ENCODE measurements at regions not wholly inside any gene's neighbourhood (a gene's known extent, or its start where the extent isn't known, plus 50 kb on each side); places are given as distances from the start of the nearest gene placed in this dataset.

GRCh38 chr2:190809139-190809764, 71.4 kb upstream of the GLS start:
- DNase-seq (ENCODE audit: low read depth in 2 of 2): no peak

DNA sequence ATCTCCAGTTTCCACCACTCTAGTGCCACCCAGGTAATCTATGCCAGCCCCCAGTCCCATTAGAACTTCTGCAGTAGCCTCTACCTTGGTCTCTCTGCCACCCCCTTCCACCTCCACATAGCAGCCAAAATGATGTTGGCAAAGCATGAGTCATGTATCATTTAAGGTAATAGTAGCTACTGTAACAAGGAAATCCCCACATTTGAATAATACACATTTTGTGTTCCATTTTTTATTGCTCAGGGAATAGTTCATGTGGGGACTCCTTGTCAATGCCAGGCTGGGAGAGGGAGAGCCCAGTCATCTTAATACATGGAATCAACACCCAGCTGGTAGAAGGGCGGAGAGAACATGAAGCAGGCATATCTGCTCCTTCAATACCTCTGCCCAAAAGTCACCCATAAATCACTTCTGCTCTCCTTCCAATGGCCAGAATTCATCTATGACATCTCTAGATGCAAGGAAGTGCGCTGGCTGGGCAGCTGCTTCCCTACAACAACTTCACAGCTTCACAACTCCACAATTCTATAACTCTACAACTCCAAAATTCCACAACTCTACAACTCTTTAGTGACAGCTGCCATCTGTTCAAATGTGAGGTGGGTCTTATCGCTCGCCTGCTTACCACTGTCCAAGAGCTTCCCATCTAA, 70.6 kb upstream of the GLS start:
- DNase-seq (ENCODE audit: low read depth in 2 of 2): no peak

DNA sequence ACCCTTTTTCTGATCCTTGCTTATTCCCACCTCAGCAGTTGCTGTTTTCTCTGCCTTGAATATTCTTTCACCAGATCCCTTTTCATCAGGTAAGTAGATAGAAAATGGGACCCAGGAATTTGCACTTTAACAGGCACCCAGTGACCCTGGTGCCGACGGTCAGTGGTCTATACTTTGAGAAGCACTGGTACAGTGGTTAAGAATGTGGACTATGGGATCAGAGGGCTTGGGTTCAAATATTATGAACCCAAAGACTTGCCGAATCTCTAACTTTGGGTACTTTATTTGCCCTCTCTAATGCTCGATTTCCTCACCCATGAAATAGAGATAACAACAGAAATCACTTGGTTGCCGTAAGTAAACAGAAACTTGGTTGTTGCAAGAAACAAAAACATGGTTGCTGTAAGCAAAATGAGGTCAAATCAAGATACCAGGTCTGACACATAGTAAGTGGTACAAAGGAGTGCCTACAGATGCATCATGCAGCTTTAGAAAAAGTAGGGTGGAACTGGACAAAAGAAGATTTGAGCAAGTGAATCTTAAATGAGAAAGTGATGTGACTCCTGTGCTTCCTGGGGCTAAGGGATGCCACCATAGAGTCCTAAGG, 69.5 kb upstream of the GLS start:
- no peak for DNase-seq (ENCODE audit: low read depth in 2 of 2)

- no peak for DNase-seq (ENCODE audit: low read depth in 2 of 2)
Observed at GRCh38 chr2:190811811-190812210, 68.8 kb upstream of the GLS start.

DNA sequence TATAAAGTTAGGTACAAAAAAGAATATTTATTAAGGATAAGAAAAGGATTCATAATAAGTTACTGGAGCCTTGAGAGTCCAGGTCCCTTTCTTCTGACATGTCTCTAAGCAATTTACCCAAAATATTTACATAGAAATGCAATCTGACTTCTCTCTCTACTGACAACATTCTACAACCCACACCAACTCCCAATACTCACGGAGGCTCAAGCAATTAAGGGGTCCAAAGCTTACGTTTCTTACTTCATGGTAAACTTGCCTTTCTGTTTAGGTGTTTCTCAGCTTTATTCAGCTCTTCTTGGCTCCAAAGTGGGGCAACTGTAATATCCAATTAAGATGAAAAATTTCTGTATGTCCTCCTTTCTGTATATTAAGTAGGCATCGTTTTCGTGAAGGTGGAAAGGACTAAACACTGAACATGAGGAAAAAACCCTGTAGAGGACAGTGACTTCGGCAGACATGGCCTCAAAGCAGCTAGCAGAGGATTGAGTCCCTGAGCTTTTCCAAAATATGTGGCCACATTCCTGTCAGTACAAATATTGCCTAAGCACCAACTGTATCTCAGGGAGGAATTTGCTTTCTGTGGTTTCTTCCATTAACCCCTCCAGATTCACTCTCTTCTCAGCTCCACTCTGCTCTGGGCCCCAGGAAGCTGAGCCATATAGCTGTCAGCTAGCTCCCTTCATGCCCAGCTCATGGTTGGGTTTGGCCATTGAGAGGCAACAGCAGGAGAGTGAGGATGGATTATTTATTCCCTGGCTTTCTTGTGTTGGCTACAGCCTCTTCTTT, 67.9 kb upstream of the GLS start:
- no peak for DNase-seq (ENCODE audit: low read depth in 2 of 2)

GRCh38 chr2:190815226-190815625, 65.4 kb upstream of the GLS start:
- no peak for DNase-seq (ENCODE audit: low read depth in 2 of 2)

DNA sequence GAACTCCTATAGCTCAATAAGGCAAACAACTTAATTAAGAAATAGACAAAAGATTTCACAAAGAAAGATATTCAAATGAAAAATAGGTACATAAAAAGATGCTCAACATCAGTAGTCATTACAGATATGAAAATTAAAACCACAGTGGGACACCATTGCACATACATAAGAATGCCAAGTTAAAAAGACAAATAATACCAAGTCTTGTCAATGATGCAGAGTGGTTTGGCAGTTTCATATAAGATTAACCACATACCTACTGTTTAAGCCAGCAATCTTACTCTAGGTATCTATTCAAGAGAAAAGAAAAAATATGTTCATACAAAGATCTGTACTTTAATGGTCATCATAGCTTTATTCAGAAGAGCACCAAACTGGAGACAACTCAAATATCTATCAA, 63.5 kb upstream of the GLS start:
- no peak for DNase-seq (ENCODE audit: low read depth in 2 of 2)

GRCh38 chr2:190819840-190820301, 60.8 kb upstream of the GLS start:
- no peak for DNase-seq (ENCODE audit: low read depth in 2 of 2)

DNA sequence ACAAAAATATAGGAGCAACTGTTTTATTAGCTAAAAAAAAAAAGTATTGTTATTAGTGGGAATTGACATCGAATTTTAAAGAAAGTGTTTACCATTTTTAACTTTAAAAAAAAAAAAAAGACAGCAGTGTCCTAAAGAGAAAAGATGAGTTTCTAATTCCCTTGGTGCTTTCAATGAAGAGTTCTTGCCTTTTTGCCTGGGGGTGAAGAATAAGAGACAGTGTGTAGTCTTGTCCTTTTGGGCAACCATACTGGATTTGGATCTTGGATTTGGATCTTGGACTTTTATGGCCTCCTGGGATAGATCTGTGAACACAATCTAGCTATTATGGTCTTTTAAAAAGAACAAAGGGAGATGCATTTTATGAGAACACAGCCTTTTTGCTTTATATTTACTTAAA, 60.2 kb upstream of the GLS start:
- no peak for DNase-seq (ENCODE audit: low read depth in 2 of 2)

- no peak for DNase-seq (ENCODE audit: low read depth in 2 of 2)
Observed at GRCh38 chr2:190822043-190822442, 58.6 kb upstream of the GLS start.

DNA sequence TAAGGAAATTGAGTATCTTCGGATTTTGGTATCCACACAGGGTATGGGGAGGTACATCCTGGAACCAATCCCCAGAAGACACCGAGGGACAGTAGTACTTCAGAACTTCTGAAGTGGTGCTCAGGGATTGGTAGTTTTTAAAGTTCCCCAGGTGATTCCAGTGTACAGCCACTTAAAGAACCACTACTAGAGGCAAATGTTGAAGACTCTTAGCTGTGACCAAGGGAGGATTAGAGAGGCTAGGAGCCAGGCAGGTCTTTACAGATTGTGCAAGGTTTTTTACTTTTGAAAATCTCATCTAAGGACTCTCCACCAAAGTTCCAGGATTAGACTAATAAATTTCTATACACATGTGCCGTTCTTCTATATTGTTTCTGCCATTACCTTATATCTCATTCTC, 52.9 kb upstream of the GLS start:
- no peak for DNase-seq (ENCODE audit: low read depth in 2 of 2)

DNA sequence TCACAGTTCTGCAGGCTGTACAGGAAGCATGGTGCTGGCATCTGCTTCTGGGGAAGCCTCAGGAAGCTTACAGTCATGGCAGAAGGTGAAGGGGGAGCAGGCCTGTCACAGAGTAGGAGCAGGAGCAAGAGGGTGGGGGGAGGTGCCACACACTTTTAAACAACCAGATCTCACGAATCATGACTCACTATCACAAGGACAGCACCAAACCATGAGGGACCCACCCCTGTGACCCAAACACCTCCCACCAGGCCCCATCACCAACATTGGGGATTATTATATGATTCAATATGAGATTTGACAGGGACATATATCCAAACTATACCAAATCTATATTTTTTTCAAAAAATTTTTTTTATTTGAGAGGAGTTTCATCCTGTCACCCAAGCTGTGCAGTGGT, 51.0 kb upstream of the GLS start:
- no peak for DNase-seq (ENCODE audit: low read depth in 2 of 2)
